WTC11 (cell line): ENCODE measurements at regions not wholly inside any gene's neighbourhood (a gene's known extent, or its start where the extent isn't known, plus 50 kb on each side); places are given as distances from the start of the nearest gene placed in this dataset.

Source experiments
- ATAC-seq: fragments of 200-7000 bp; cut with Tn5 transposase; 2 replicates; pipeline ENCODE4 v1.10.0; 2021; ENCODE audit warnings: mild to moderate bottlenecking, moderate library complexity
- CTCF ChIA-PET: fragments of 300-600 bp; sonication (Branson Sonifier 250); formaldehyde crosslinking; loops from one replicate; lab custom pipeline; 2021; ENCODE audit warnings: antibody characterized with exemption; lab: Charles Lee
- POLR2A ChIA-PET: fragments of 350-600 bp; sonication (Branson Sonifier 250); formaldehyde crosslinking; loops from one replicate; lab custom pipeline; 2021; ENCODE audit warnings: antibody characterized with exemption; lab: Charles Lee
- DNase-seq: peaks from one replicate; pipeline ENCODE4 v3.0.0; 2021; ENCODE audit warnings: low spot score
- H3K27ac Mint-ChIP-seq: 2 replicates; pipeline ENCODE4 v1.8.0; 2021; ENCODE audit warnings: mixed read lengths
- H3K27me3 Mint-ChIP-seq: 2 replicates; pipeline ENCODE4 v1.8.0; 2021; ENCODE audit warnings: low read depth, mild to moderate bottlenecking, moderate library complexity, mixed read lengths
- H3K36me3 Mint-ChIP-seq: 2 replicates; pipeline ENCODE4 v1.8.0; 2021; ENCODE audit warnings: mixed read lengths
- H3K4me1 Mint-ChIP-seq: 2 replicates; pipeline ENCODE4 v1.8.0; 2022; ENCODE audit warnings: mixed read lengths
- H3K4me3 Mint-ChIP-seq: 2 replicates; pipeline ENCODE4 v1.8.0; 2021; ENCODE audit warnings: mild to moderate bottlenecking, moderate library complexity, mixed read lengths
- H3K9me3 Mint-ChIP-seq: 2 replicates; pipeline ENCODE4 v1.8.0; 2021; ENCODE audit warnings: mixed read lengths
- ARID4B ChIP-seq: sonication (generic); formaldehyde crosslinking; IDR thresholded peaks from 2 replicates; pipeline ENCODE4 v1.8.0; 2023; ENCODE audit warnings: missing genetic modification reagents, mild to moderate bottlenecking, borderline replicate concordance
- CBFB ChIP-seq: sonication (generic); formaldehyde crosslinking; IDR thresholded peaks from 2 replicates; pipeline ENCODE4 v1.8.1; 2022; ENCODE audit warnings: mild to moderate bottlenecking, low read depth, missing genetic modification reagents
- ELF4 ChIP-seq: sonication (generic); formaldehyde crosslinking; IDR thresholded peaks from 2 replicates; pipeline ENCODE4 v1.8.1; 2022; ENCODE audit warnings: low read depth, mild to moderate bottlenecking, moderate library complexity, missing genetic modification reagents
- ERG ChIP-seq: fragments of 250-450 bp; sonication (Bioruptor Pico); IDR thresholded peaks from 2 replicates; pipeline ENCODE4 v1.8.0; 2021; ENCODE audit warnings: mild to moderate bottlenecking
- GABPB1 ChIP-seq: sonication (generic); formaldehyde crosslinking; IDR thresholded peaks from 2 replicates; pipeline ENCODE4 v1.8.1; 2023; ENCODE audit warnings: mild to moderate bottlenecking, missing genetic modification reagents
- HMGA2 ChIP-seq: fragments of 250-450 bp; sonication (Bioruptor Pico); IDR thresholded peaks from 2 replicates; pipeline ENCODE4 v1.4.0; 2021; ENCODE audit warnings: mild to moderate bottlenecking, moderate library complexity
- MXD4 ChIP-seq: fragments of 250-450 bp; sonication (Bioruptor Pico); IDR thresholded peaks from 2 replicates; pipeline ENCODE4 v1.8.0; 2021; ENCODE audit warnings: mild to moderate bottlenecking, moderate library complexity, borderline replicate concordance
- OVOL2 ChIP-seq: fragments of 250-450 bp; sonication (Bioruptor Pico); IDR thresholded peaks from 2 replicates; pipeline ENCODE4 v1.9.0; 2021; ENCODE audit warnings: mild to moderate bottlenecking, borderline replicate concordance
- TCF7 ChIP-seq: sonication (generic); formaldehyde crosslinking; IDR thresholded peaks from 2 replicates; pipeline ENCODE4 v1.8.0; 2022; ENCODE audit warnings: mild to moderate bottlenecking, low read depth, missing genetic modification reagents, moderate library complexity
- ZNF232 ChIP-seq: sonication (generic); formaldehyde crosslinking; IDR thresholded peaks from 2 replicates; pipeline ENCODE4 v1.8.0; 2022; ENCODE audit warnings: mild to moderate bottlenecking, missing genetic modification reagents
- ZNF396 ChIP-seq: fragments of 250-450 bp; sonication (Bioruptor Pico); IDR thresholded peaks from 2 replicates; pipeline ENCODE4 v1.8.0; 2021; ENCODE audit warnings: mild to moderate bottlenecking, moderate library complexity, borderline replicate concordance
- TF ChIP-seq, protein P1 (sequence below): sonication (generic); formaldehyde crosslinking; conservative IDR thresholded peaks from 2 replicates; pipeline ENCODE4 v1.8.1; 2022; ENCODE audit warnings: mild to moderate bottlenecking, missing genetic modification reagents
- TF ChIP-seq, protein P2 (sequence below): fragments of 250-450 bp; sonication (Bioruptor Pico); conservative IDR thresholded peaks from 2 replicates; pipeline ENCODE4 v1.9.0; 2021; ENCODE audit warnings: mild to moderate bottlenecking
- TF ChIP-seq, protein P3 (sequence below): sonication (generic); formaldehyde crosslinking; IDR thresholded peaks from 2 replicates; pipeline ENCODE4 v1.8.1; 2022; ENCODE audit warnings: mild to moderate bottlenecking, missing genetic modification reagents, moderate library complexity, borderline replicate concordance
- TF ChIP-seq, protein P4 (sequence below): sonication (generic); formaldehyde crosslinking; IDR thresholded peaks from 2 replicates; pipeline ENCODE4 v1.8.0; 2022; ENCODE audit warnings: mild to moderate bottlenecking, missing genetic modification reagents

DNA sequence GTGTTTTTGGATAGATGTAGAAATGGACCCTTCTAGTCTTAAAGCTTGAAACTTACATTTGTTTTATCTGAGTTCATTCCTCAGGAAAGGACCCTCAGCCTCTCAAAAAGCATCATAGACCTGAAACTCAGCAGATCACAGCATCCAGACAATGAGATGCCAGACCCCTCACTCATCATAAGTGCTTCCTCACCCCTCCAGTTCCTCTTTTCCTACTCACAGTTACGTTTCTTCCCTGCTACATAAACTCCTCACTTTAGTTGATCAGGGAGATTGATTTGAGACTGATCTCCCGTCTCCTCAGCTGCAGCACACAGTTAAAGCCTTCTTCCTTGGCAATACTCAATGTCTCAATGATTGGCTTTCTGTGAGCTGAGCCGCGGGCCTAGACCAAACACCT lies 282.0 kb downstream of the FAM72C start:
- peaks cover 35% of the 10 kb centered on the region for H3K27me3 Mint-ChIP-seq

More for the DNA sequence above, 282.0 kb downstream of the FAM72C start:
- no peak overlapping the region for H3K27ac Mint-ChIP-seq
- peaks cover 70% of the 10 kb centered on the region for H3K9me3 Mint-ChIP-seq
- POLR2A ChIA-PET: no interaction called here
- TF ChIP-seq, protein P1, sequence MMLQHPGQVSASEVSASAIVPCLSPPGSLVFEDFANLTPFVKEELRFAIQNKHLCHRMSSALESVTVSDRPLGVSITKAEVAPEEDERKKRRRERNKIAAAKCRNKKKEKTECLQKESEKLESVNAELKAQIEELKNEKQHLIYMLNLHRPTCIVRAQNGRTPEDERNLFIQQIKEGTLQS (CRISPR knock-in tag): no peak
- no peak for TF ChIP-seq GABPB1 (CRISPR knock-in tag)
- TF ChIP-seq OVOL2 (CRISPR knock-in tag): no peak
- TF ChIP-seq TCF7 (CRISPR knock-in tag): no peak
- TF ChIP-seq, protein P2, sequence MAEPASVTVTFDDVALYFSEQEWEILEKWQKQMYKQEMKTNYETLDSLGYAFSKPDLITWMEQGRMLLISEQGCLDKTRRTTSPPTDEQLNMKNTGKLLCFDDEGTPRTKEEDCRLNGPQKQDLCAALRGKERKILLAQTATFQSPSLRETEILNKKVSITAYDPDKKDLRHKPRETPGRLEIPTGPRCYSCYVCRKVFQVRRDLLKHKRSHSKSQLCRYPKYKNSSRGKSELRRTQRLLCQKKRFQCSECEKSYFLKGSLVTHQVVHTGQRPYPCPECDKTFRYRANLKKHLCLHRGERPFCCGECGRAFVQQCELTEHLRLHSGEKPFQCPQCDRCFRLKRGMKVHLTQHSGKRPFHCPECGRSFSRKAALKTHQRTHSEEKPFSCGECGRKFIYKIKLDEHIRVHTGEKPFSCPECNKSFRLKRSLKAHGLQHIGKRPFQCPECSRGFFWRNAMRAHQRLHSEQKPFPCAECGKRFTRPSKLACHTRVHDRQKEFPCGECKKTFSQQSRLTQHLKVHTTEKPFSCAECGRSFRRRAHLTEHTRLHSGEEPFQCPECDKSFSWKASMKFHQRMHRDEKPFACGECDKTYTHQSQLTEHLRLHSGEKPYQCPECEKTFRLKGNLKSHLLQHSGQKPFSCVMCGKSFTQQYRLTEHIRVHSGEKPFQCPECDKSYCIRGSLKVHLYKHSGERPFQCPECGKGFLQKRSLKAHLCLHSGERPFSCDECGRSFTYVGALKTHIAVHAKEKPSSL: no peak
- no peak for TF ChIP-seq CBFB
- TF ChIP-seq HMGA2 (CRISPR knock-in tag): no peak
- no peak for TF ChIP-seq MXD4 (CRISPR knock-in tag)
- TF ChIP-seq, protein P3, sequence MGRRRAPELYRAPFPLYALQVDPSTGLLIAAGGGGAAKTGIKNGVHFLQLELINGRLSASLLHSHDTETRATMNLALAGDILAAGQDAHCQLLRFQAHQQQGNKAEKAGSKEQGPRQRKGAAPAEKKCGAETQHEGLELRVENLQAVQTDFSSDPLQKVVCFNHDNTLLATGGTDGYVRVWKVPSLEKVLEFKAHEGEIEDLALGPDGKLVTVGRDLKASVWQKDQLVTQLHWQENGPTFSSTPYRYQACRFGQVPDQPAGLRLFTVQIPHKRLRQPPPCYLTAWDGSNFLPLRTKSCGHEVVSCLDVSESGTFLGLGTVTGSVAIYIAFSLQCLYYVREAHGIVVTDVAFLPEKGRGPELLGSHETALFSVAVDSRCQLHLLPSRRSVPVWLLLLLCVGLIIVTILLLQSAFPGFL (CRISPR knock-in tag): no peak
- TF ChIP-seq ZNF396 (CRISPR knock-in tag): no peak
- no peak for TF ChIP-seq ZNF232 (CRISPR knock-in tag)
- TF ChIP-seq ELF4 (CRISPR knock-in tag): no peak
- TF ChIP-seq, protein P4, sequence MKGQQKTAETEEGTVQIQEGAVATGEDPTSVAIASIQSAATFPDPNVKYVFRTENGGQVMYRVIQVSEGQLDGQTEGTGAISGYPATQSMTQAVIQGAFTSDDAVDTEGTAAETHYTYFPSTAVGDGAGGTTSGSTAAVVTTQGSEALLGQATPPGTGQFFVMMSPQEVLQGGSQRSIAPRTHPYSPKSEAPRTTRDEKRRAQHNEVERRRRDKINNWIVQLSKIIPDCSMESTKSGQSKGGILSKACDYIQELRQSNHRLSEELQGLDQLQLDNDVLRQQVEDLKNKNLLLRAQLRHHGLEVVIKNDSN (CRISPR knock-in tag): no peak
- TF ChIP-seq ARID4B (CRISPR knock-in tag): no peak
- TF ChIP-seq ERG (CRISPR knock-in tag): no peak
- no peak overlapping the region for H3K4me3 Mint-ChIP-seq
- no peak for DNase-seq
- no peaks in the 10 kb centered on the region for H3K4me1 Mint-ChIP-seq
- ATAC-seq: no peak
- CTCF ChIA-PET: no interaction called here
- H3K36me3 Mint-ChIP-seq: peaks cover 79% of the 10 kb centered on the region
